Right lobe of liver (tissue), 4 donors: ENCODE measurements at regions not wholly inside any gene's neighbourhood (a gene's known extent, or its start where the extent isn't known, plus 50 kb on each side); places are given as distances from the start of the nearest gene placed in this dataset.

ENCODE experiments used
- CTCF ChIP-seq, 4 donors: fragments of 200-600 bp in 3 of 4; fragments of 450-650 bp in 1 of 4; IDR thresholded peaks; one replicate each; pipeline versions ENCODE4 v1.5.1 to v1.8.0; 2016 to 2022; ENCODE audit warnings: antibody characterized with exemption in 4 of 4, mild to moderate bottlenecking in 2 of 4
- POLR2A ChIP-seq: fragments of 450-650 bp; IDR thresholded peaks from one replicate; pipeline ENCODE4 v1.6.1; 2017; ENCODE audit warnings: antibody characterized with exemption, mild to moderate bottlenecking
- donor health status: DM: no; HTN: no; CAD: no.
- donor health status: DM: no; HTN: no; CAD: no.
- donor health status: DM: no; HTN: yes; CAD: no.

- no peak for TF ChIP-seq CTCF (IDR thresholded peaks at IDR 0.05)
- TF ChIP-seq POLR2A, result no peak
Observed at GRCh38 chr7:32218741-32219288, 148.6 kb upstream of the PDE1C start.
